HUES48 (cell line): ENCODE measurements at regions not wholly inside any gene's neighbourhood (a gene's known extent, or its start where the extent isn't known, plus 50 kb on each side); places are given as distances from the start of the nearest gene placed in this dataset.

ENCODE experiments used
- H3K27ac ChIP-seq: one replicate; pipeline ENCODE4 v1.7.0; 2013; ENCODE audit warnings: low read depth, low read length, inconsistent platforms
- H3K27me3 ChIP-seq: 2 replicates; pipeline ENCODE4 v1.6.1; 2013; ENCODE audit warnings: mild to moderate bottlenecking, low read length; ENCODE audit not compliant: control insufficient read depth, insufficient read depth
- H3K36me3 ChIP-seq: 2 replicates; pipeline ENCODE4 v1.6.1; 2013; ENCODE audit warnings: low read length; ENCODE audit not compliant: control insufficient read depth, insufficient read depth
- H3K4me1 ChIP-seq: 2 replicates; pipeline ENCODE4 v1.6.1; 2013; ENCODE audit warnings: mild to moderate bottlenecking, low read length; ENCODE audit not compliant: control insufficient read depth, insufficient read depth
- H3K4me3 ChIP-seq: 2 replicates; pipeline ENCODE4 v1.5.1; 2013; ENCODE audit warnings: mild to moderate bottlenecking, low read depth, low read length
- H3K9ac ChIP-seq: 2 replicates; pipeline ENCODE4 v1.6.1; 2013; ENCODE audit warnings: mild to moderate bottlenecking, low read depth, low read length, moderate library complexity
- H3K9me3 ChIP-seq: 2 replicates; pipeline ENCODE4 v1.6.1; 2013; ENCODE audit warnings: low read length; ENCODE audit not compliant: control insufficient read depth, insufficient read depth

DNA sequence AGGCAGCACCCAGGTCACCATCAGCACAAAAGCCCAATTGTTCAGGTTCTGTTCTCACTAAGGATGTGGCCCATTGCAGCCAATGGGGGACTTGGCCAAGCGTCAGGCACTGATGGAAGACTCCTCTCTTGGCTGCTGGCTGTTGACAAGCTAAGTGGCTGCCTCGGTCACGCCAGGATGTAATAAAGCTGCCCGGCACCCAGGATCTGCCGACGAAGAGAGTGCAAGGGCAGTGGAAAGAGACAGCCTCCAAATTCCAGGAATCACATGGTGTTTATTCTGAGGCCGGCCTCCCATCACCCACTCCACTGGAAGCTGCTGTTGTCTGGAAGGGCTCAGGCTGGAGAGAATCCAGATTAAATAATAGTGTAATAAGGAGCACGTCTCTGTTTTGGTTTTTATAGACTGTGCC is 451.8 kb upstream of the TBX3 start:
- Histone ChIP-seq H3K9ac (no peak overlapping the region), H3K4me1 (peaks cover 9% of the 10 kb centered on the region; the same call in 1 of the 2 replicates), H3K9me3 (no peaks in the 10 kb centered on the region), H3K27ac (no peak overlapping the region), H3K27me3 (no peaks in the 10 kb centered on the region), H3K4me3 (no peak overlapping the region), H3K36me3 (no peaks in the 10 kb centered on the region)

DNA sequence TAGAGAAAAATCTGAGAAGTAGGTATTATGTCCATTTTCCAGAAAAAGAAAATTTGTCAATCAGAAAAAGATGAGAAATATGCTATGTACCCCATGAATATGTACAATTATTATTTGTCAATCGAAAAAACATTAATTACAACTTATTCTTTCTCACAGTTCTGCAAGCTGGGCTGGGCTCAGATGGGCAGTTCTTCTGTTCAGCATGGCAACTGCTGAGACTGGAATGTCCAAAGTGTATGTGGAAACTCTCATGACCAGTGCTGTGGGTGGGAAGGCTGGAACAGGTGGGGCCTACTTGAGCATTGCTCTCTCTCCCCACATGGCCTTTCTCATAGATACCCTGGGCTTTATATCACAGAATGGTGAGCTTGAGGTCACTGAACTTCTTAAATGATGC is 450.3 kb upstream of the TBX3 start:
- no peaks in the 10 kb centered on the region for H3K36me3 ChIP-seq
- H3K27me3 ChIP-seq: no peaks in the 10 kb centered on the region
- no peak overlapping the region for H3K9ac ChIP-seq
- H3K27ac ChIP-seq: no peak overlapping the region
- no peak overlapping the region for H3K4me3 ChIP-seq
- H3K4me1 ChIP-seq: peaks cover 7% of the 10 kb centered on the region; the same call in 1 of the 2 replicates
- no peaks in the 10 kb centered on the region for H3K9me3 ChIP-seq

DNA sequence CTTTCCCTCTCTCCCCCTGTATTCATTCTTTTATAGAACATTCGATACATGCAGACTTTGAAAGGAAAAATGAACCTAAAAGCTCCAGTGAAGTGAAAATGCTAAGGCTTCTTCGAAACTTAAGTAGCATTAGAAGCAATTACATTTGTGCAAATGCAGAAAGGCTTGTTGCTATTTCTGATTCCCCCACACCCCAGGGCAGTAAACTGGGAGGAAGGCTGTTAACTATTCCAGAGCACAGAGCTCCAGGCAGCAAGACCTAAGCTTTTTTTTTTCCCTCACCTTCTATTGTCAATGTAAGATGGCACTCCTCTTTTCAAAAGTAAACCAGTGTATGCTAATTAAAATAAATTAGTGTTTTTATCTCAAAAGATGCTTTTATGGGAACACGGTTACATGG is 448.9 kb upstream of the TBX3 start:
- H3K27ac ChIP-seq: no peak overlapping the region
- H3K36me3 ChIP-seq: no peaks in the 10 kb centered on the region
- no peak overlapping the region for H3K9ac ChIP-seq
- peaks cover 7% of the 10 kb centered on the region; the same call in 1 of the 2 replicates for H3K4me1 ChIP-seq
- H3K4me3 ChIP-seq: no peak overlapping the region
- no peaks in the 10 kb centered on the region for H3K9me3 ChIP-seq
- H3K27me3 ChIP-seq: no peaks in the 10 kb centered on the region

DNA sequence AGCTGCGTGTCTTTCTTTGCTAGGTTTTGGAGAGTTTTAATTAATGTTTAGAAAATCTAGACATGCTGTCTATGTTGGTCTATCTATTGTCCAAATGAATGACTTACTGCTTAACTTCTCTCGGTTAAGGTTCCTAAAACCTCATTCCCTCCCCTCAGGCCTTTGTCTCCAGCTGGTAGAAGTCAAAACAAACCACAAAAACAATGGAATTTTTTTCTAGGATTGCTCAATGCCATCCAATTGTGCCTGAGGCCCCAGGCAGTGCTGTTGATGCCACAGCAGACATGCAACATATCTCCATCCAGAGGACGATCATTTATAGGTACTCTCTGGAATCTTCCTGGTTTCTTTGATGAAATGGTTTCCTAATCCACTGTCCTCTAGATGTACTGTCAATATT is 448.2 kb upstream of the TBX3 start:
- Histone ChIP-seq H3K4me3 (no peak overlapping the region), H3K27ac (no peak overlapping the region)

DNA sequence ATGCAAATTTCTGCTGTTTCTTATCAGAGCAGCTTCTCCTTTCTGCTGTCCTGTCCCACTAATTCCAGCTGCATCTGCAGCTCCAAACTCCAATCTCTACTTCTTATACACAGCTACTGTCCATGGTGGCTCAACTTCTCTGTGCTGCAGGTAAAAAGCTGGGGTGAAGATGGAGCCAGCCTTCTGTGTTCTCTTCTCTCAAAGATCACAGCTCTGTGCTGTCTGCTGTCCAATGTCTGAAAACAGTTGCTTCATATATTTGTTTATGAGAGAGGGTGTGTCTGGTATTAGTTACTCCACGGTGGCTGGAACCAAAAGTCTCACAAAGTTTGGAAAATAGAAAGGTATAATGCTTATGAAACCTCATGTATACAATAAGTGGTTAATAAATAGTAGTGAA is 445.8 kb upstream of the TBX3 start:
- Histone ChIP-seq H3K4me3 (no peak overlapping the region), H3K9ac (no peak overlapping the region), H3K9me3 (no peaks in the 10 kb centered on the region), H3K27ac (no peak overlapping the region), H3K4me1 (peaks cover 7% of the 10 kb centered on the region; the same call in 1 of the 2 replicates), H3K36me3 (no peaks in the 10 kb centered on the region), H3K27me3 (no peaks in the 10 kb centered on the region)

More for the DNA sequence above, 448.2 kb upstream of the TBX3 start:
- Histone ChIP-seq H3K36me3 (no peaks in the 10 kb centered on the region), H3K4me1 (peaks cover 7% of the 10 kb centered on the region; the same call in 1 of the 2 replicates), H3K27me3 (no peaks in the 10 kb centered on the region), H3K9me3 (no peaks in the 10 kb centered on the region), H3K9ac (no peak overlapping the region)

DNA sequence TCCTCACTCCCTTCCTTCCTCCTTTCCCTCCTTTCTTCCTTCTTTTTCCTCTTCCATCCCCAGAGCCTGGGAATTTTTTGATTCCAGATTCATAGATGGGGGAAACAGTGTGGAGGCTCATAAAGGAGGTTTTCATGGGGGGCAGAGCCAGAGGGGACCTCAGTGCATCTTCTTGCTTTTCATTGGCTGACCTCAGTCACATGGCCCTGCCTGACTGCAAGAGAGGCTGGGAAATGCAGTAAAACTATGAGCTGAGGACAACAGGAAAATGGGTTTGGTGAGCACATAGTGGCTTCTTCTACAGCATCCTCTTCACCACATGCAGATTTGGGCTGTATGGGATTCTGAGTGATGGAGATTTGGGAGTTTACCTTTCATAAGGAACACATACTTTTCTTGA is 437.1 kb upstream of the TBX3 start:
- H3K4me1 ChIP-seq: no peaks in the 10 kb centered on the region
- H3K27ac ChIP-seq: no peak overlapping the region
- H3K36me3 ChIP-seq: no peaks in the 10 kb centered on the region
- no peaks in the 10 kb centered on the region for H3K9me3 ChIP-seq
- no peaks in the 10 kb centered on the region for H3K27me3 ChIP-seq
- no peak overlapping the region for H3K9ac ChIP-seq
- H3K4me3 ChIP-seq: no peak overlapping the region

DNA sequence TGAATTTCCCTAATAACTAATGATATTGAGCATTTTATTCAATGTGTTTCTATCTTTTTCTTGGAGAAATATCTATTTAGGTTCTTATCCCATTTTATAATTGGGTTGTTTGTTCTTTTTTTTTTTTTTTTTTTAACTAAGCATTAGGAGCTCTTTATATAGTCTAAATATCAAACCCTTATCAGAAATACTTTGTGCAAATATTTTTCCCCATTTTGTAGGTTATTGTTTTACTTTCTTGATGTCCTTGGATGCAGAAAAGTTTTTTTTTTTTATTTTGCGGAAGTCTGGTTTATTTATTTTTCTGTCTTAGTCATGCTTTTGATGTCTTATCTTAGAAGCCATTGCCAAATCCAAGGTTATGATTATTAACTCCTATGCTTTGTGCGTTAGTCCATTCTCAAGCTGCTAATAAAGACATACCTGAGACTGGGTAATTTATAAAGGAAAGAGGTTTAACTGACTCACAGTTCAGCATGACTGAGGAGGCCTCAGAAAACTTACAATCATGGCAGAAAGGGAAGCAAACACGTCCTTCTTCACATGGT is 434.3 kb upstream of the TBX3 start:
- H3K9me3 ChIP-seq: no peaks in the 10 kb centered on the region
- H3K4me1 ChIP-seq: peaks cover 7% of the 10 kb centered on the region; the same call in 1 of the 2 replicates
- H3K27me3 ChIP-seq: no peaks in the 10 kb centered on the region
- H3K27ac ChIP-seq: no peak overlapping the region
- H3K9ac ChIP-seq: no peak overlapping the region
- H3K36me3 ChIP-seq: no peaks in the 10 kb centered on the region
- H3K4me3 ChIP-seq: no peak overlapping the region

DNA sequence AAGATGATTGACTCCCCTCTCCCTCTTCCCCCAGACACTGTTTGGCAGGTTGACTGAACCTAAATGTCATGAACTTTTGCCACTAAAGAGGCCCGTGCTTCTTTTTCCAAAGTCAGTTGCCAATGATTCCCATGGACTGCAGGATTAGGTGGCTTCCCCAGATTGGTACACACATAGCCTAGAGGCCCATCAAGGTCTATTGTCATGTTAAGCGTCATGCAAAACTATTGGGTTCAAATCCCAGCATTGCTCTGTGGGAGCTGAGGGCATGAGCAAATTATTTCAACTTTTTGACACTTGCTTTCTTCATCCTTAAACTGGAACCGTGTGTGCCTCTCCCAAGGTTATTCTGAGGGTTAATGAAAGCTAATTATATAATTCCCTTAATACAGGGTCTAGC is 430.2 kb upstream of the TBX3 start:
- H3K4me3 ChIP-seq: no peak overlapping the region
- H3K9me3 ChIP-seq: no peaks in the 10 kb centered on the region
- no peaks in the 10 kb centered on the region for H3K36me3 ChIP-seq
- no peak overlapping the region for H3K9ac ChIP-seq
- no peaks in the 10 kb centered on the region for H3K27me3 ChIP-seq
- H3K27ac ChIP-seq: no peak overlapping the region
- peaks cover 7% of the 10 kb centered on the region; the same call in 1 of the 2 replicates for H3K4me1 ChIP-seq

DNA sequence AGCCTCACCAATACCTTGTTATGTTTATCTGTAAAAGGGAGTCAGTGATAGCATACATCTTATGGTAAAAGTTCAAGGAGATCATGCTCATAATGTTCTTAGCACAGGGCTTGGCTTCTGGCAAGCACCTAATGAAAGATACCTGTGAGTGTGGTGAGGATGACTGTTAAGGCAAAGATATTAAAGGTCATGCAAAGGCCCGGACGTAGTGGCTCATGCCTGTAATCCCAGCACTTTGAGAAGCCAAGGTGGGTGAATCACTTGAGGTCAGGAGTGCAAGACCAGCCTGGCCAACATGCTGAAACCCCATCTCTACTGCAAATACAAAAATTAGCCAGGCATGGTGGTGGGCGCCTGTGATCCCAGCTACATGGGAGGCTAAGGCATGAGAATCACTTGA is 425.9 kb upstream of the TBX3 start:
- H3K4me1 ChIP-seq: peaks cover 7% of the 10 kb centered on the region; the same call in 1 of the 2 replicates
- no peaks in the 10 kb centered on the region for H3K36me3 ChIP-seq
- no peak overlapping the region for H3K9ac ChIP-seq
- H3K4me3 ChIP-seq: no peak overlapping the region
- no peak overlapping the region for H3K27ac ChIP-seq
- no peaks in the 10 kb centered on the region for H3K27me3 ChIP-seq
- no peaks in the 10 kb centered on the region for H3K9me3 ChIP-seq

DNA sequence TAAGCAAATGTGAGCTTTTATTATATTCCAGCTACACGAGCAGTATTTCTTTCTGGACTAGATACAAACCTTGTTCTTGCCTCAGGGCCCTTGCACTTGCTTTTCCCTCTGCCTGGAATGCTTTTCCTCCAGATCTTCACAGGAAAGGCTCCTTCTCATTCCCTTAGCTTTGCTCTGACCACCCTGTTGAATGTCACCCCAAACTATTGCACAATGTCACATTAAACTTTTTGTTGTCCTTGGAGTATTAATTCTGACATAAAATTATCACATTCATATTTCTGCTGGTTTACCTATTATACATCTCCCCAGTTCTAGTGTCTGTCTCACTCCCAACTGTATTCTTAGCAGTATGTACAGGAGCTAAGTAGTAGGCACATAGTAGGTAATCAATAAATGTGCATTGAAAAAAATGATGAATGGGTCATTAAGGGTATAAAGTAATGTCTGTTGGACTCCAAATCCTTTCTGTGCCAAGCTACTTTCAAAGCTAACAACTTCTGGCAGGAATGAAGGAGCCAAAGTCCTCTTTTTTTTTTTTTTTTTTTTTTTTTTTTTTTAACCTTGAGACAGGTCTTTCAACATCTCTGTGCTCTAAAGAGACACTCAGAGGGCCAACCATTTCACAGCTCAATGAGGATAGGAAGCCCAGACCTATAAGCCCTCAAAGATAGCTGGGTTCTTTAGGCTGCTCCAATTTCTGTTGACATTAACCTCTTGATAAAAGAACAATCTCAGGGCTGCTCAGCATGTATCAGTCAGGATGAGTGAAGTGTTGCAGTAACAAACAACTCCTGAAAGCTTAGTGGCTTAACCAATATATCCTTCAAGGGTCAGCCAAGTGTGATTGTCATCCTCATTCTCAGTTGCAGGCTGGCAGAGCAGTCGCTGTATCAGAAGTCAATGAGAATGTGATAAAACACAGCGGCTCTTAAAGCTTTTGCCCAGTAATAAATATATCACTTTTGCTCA is 424.4 kb upstream of the TBX3 start:
- Histone ChIP-seq H3K9me3 (no peaks in the 10 kb centered on the region), H3K36me3 (no peaks in the 10 kb centered on the region), H3K9ac (no peak overlapping the region), H3K27me3 (no peaks in the 10 kb centered on the region), H3K27ac (no peak overlapping the region), H3K4me1 (no peaks in the 10 kb centered on the region), H3K4me3 (no peak overlapping the region)
